ENCODE measurements at regions not wholly inside any gene's neighbourhood (a gene's known extent, or its start where the extent isn't known, plus 50 kb on each side); places are given as distances from the start of the nearest gene placed in this dataset.

- DNase-seq = no peak
Measured at GRCh38 chr5:17761326-17761725, 127.1 kb downstream of the TAF11L14 start.

DNA sequence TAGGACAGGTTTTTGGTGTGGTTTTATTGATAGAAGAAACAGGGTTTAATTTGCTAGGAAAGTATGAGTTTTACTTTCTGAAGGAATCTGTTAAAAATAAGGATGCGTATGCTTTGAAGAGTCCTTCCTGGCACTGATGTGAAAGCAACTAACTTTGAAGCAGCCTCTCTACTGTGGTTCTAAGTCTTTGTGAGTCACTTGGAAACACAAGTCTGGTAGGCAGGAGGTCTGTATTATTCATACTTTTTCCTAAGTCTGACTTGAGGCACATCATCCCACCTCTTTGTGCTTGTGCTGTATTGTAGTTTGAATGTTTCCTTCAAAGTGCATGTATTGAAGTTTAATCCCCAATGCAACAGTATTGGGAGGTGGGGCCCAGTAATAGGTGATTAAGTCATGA lies 129.0 kb downstream of the TAF11L14 start:
- DNase-seq = no peak

- no peak for DNase-seq
Measured at GRCh38 chr5:17766031-17766430, 131.8 kb downstream of the TAF11L14 start.

DNA sequence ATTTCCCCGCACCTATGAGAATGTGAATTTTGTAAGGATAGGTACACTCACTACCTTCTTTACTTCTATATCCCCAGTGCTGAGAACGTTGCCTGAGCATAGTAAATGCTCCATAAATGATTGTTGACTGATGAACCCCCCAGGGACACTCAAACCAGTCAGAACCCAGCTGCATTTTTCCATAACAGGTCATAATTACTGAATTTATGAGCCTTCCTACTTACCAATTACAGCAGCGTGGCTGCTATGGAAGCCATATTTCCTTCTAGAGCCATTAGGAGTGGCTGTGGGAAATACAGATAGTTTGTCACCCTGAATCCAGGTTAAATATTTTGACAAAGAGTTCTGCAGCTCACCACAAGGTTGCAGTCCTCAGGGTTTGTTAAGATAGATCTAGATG lies 135.0 kb downstream of the TAF11L14 start:
- no peak for DNase-seq

- no peak for DNase-seq
Measured at GRCh38 chr5:17772232-17772631, 138.0 kb downstream of the TAF11L14 start.

- DNase-seq = no peak
Measured at GRCh38 chr5:17785774-17786173, 151.5 kb downstream of the TAF11L14 start.

GRCh38 chr5:17788351-17788750 lies 154.1 kb downstream of the TAF11L14 start:
- no peak for DNase-seq

- no peak for DNase-seq
Measured at GRCh38 chr5:17794201-17794600, 159.9 kb downstream of the TAF11L14 start.

GRCh38 chr5:17794815-17795214 lies 160.6 kb downstream of the TAF11L14 start:
- no peak for DNase-seq

GRCh38 chr5:17796142-17796541 lies 161.9 kb downstream of the TAF11L14 start:
- no peak for DNase-seq

DNA sequence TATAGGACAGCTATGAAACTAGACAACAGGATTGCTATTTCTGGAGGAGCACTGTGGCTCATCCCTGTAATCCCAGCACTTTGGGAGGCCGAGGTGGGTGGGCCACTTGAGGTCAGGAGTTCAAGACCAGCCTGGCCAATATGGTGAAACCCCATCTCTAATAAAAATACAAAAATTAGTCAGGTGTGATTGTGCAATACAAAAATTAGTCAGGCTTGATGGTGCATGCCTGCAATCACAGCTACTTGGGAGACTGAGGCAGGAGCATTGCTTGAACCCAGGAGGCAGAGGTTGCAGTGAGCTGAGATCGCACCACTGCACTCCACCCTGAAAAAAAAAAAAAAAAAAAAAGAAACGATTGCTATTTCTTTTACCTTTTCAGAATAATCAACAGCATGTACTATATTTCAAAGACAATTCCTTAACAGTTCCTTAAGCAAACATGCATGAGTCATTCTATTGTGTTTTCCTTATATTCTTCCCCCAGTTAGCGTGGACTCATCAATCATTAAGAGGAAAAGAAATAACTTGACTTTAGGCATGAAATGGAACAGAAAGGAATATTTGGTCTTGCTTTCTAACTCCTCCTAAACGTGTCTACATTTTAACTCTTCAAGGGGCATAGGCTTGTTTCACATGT lies 162.6 kb downstream of the TAF11L14 start:
- no peak for DNase-seq

GRCh38 chr5:17799521-17799920 lies 165.3 kb downstream of the TAF11L14 start:
- no peak for DNase-seq

- no peak for DNase-seq
Measured at GRCh38 chr5:17801595-17801994, 167.3 kb downstream of the TAF11L14 start.

DNA sequence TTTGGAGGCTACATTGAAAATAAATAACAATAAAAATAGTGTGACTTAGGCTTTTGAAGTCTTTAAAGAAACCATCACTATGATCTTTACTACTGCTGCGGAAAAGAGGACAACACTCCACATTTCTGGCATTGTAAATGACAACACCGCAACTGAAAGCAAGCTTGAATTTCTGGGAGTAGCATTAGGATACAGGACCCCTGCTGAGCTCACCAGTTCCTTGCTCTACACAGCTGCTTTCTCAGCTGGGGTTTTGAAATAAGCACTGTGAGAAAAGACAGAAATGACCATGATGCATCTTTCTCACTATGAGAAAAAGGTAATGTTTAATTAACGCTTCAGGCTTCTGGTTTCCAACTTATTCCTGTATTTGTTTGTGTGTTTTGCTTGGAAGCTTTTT lies 168.0 kb downstream of the TAF11L14 start:
- no peak for DNase-seq

DNA sequence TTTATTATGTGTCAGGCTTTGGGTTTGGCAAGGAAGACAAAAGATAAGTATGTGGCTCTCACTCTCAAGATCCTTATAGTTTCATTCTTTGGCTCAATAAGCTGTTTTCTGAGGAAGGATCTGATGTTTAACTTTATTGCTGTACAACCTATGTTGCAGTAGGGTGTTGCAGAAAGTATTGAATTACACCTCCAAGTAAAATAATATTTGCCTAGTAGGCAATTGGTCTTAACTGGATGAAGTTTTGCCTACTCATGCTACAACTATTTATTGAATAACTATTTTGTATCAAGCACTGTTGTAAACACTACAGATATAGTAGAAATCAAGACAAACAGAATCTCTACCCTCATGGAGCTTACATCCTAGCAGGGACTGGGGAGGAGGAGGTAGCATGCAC lies 169.7 kb downstream of the TAF11L14 start:
- DNase-seq = no peak

GRCh38 chr5:17805227-17805825 lies 171.1 kb downstream of the TAF11L14 start:
- DNase-seq = no peak

DNA sequence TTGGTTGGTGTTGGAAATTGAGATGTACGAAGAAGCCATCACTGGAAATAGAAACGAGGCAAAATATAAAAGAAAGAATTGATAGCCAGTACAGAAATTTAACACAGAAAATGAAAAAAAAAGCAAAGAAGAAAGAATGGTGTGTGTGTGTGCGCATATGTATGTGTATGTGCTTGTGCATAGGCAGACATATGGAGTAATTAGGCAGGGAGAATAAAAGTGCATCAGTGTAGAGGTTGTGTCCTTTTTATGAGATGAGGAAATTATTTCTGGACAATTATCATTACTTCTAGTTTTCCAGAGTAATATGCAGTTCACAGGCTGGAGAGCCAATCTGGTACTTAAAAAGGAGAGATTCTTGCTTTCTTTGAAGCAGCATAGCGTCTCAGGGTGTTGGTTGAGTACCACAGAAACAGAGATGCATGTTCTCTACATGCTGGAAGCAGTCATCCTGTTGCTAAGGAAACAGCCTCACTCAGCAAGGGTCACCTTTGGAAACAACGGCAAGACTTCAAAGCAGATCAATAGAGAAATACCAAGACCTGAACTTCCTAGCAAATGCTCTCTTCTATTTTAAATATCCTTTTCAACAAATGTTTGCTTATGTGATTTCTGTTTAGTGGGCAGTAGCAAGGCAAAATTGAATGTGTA lies 172.7 kb downstream of the TAF11L14 start:
- DNase-seq = no peak

DNA sequence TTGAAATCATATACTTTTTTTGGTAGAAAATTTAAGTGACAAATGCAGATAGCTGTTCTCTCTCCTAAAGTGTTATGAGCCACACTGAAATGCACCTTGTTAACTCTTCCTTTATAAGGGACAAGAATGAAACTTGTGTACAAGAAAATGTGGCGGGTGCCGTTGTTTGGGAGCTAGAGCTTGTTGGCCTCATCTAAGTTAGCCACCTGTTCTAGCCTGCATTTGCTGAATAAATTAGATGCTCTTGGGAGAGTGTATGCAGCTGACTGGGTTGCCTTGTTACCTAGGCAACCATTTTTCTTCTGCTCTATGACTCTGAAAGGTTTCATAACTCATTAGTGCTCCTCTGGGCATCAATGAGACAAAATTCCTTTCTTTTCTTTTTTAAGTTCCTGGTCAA lies 174.3 kb downstream of the TAF11L14 start:
- no peak for DNase-seq

DNA sequence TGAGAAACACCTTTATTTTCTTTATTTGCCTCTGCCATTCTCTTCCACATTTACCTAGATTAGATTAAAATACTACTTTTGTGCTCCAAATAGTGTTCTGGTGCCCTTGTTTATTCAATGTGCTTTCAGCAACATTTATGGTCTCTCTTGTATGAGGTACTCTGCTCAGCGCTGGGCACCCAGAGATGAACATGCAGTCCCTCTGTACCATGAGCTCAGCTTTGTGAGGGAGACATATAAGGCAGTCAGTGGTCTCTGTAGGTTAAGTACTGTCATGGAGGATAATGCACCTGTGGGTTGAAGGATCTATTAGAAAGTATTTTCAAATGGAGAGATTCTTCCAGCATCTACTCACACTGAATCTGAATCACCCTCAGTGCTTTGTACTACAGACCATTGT lies 176.5 kb downstream of the TAF11L14 start:
- no peak for DNase-seq

DNA sequence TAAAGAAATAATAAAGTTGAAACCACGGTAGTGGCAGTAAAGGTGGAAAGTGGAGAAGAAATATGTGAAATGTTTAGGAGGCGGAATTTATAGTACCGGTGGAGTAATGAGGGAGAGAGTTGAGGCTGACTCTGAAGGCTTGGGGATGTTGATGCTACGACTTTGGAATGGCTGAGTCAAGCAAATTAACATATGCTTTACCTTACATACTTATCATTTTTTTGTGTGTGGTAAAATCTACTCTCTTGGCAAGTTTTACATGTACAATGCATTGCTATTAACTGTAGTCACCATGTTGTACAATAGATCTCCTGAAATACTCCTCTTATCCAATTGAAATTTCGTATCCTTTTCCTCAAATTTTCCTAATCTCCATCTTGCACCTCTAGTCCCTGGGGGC lies 179.0 kb downstream of the TAF11L14 start:
- DNase-seq = no peak

GRCh38 chr5:17816505-17816904 lies 182.2 kb downstream of the TAF11L14 start:
- DNase-seq = no peak

DNA sequence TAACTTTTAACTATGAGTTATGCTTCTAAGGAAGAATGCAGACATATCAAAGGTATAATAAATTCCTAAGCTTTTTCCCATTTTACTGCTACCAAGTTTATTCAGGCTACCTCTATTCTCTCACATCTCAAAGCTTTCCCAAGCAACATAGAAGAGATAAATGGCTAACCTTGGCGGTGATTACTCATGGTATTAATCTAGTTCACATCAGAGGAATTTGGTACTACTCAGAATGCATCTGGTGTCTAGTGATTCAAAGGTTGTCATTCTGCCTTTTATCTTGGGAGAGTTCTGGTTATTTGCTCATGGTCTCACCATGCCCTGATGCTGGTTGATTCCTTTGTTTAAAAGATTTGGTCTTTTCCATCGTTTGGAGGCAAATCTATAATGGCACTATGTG lies 182.7 kb downstream of the TAF11L14 start:
- DNase-seq = no peak

GRCh38 chr5:17817990-17818389 lies 183.7 kb downstream of the TAF11L14 start:
- DNase-seq = no peak

DNA sequence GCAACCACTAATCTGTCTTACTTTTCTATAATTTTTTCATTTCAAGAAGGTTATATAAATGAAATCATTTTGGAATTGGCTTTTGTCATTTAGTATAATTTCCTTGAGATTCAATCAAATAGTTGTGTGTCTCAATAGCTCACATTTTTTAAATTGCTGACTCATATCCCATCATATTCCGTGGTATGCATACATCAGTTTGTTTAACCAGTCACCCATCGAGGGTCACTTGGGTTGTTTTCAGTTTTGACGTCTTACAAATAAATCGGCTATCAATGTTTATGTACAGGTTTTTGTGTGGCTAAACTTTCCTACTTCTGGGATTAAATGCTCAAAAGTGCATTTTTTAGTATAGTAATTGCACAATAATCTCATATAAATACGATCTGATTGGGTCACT lies 185.5 kb downstream of the TAF11L14 start:
- no peak for DNase-seq
